HFFc6 (cell line): ENCODE measurements at regions not wholly inside any gene's neighbourhood (a gene's known extent, or its start where the extent isn't known, plus 50 kb on each side); places are given as distances from the start of the nearest gene placed in this dataset.

Experiments
- DNase-seq: peaks from one replicate; pipeline ENCODE4 v3.0.0-alpha.2; 2018
- H3K27ac Mint-ChIP-seq: 2 replicates; pipeline ENCODE4 v1.8.0; 2020; ENCODE audit warnings: mild to moderate bottlenecking, mixed read lengths
- H3K27me3 Mint-ChIP-seq: 2 replicates; pipeline ENCODE4 v1.8.0; 2021; ENCODE audit warnings: mild to moderate bottlenecking, moderate library complexity, mixed read lengths; ENCODE audit not compliant: insufficient read depth
- H3K36me3 Mint-ChIP-seq: 2 replicates; pipeline ENCODE4 v1.8.0; 2021; ENCODE audit warnings: low read depth, mixed read lengths
- H3K4me1 Mint-ChIP-seq: 2 replicates; pipeline ENCODE4 v1.8.0; 2020; ENCODE audit warnings: low read depth, mixed read lengths
- H3K4me3 Mint-ChIP-seq: 2 replicates; pipeline ENCODE4 v1.8.0; 2020; ENCODE audit warnings: mild to moderate bottlenecking, moderate library complexity, mixed read lengths
- H3K9me3 Mint-ChIP-seq: 2 replicates; pipeline ENCODE4 v1.8.0; 2020; ENCODE audit warnings: mild to moderate bottlenecking, mixed read lengths
- TF ChIP-seq, protein P1 (sequence below): fragments of 200-600 bp; sonication (generic); IDR thresholded peaks from 2 replicates; pipeline ENCODE4 v1.5.0; 2021; ENCODE audit warnings: antibody characterized with exemption, mild to moderate bottlenecking

DNA sequence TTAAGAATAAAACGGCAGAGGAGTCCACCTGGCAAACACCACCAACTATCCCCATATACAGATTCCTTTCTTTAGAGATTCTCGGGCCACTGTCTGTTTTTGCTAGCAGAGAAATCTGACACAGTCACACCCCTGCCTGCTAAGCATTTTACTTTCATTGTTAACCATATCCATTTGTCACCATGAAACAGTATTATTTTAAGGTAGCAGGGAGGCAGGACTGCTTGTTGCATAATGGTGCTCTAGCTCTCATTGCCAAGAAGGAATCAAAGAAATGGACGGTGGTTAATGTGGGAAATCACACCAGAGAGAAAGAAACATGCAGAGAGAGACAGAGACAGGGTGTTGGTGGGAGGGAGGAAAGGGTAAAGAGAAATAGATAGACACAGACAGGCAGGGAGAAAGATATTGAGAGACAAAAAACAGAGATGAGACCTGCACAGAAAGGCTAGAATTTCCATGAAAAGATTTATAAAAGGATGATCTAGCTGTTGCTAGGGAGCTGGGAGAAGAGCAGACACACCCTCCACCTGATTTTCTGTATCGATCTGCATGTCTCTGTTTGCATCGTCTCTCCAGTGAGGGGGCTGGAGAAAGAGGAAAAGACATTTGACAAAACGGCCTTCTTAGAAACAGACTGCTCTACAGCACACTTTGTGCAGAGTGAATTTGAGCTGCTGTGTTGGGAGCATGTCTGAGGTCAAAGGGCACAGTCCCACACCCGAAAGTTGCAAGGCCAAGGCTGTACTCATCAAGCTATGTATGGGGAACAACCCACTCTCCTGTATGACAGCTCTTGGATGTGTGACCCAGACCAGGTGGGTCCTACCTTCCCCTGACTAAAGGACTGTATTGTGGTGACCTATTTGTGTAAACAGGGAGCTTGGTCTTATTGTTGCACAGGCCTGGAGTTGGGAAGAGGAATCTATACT, 303.1 kb downstream of the FZD1 start:
- TF ChIP-seq, protein P1, sequence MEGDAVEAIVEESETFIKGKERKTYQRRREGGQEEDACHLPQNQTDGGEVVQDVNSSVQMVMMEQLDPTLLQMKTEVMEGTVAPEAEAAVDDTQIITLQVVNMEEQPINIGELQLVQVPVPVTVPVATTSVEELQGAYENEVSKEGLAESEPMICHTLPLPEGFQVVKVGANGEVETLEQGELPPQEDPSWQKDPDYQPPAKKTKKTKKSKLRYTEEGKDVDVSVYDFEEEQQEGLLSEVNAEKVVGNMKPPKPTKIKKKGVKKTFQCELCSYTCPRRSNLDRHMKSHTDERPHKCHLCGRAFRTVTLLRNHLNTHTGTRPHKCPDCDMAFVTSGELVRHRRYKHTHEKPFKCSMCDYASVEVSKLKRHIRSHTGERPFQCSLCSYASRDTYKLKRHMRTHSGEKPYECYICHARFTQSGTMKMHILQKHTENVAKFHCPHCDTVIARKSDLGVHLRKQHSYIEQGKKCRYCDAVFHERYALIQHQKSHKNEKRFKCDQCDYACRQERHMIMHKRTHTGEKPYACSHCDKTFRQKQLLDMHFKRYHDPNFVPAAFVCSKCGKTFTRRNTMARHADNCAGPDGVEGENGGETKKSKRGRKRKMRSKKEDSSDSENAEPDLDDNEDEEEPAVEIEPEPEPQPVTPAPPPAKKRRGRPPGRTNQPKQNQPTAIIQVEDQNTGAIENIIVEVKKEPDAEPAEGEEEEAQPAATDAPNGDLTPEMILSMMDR = no peak
- no peaks in the 10 kb centered on the region for H3K36me3 Mint-ChIP-seq
- no peaks in the 10 kb centered on the region for H3K9me3 Mint-ChIP-seq
- peaks cover 24% of the 10 kb centered on the region for H3K4me1 Mint-ChIP-seq
- H3K27ac Mint-ChIP-seq = no peak overlapping the region
- peaks cover 16% of the 10 kb centered on the region for H3K27me3 Mint-ChIP-seq
- no peak for DNase-seq
- no peak overlapping the region for H3K4me3 Mint-ChIP-seq

DNA sequence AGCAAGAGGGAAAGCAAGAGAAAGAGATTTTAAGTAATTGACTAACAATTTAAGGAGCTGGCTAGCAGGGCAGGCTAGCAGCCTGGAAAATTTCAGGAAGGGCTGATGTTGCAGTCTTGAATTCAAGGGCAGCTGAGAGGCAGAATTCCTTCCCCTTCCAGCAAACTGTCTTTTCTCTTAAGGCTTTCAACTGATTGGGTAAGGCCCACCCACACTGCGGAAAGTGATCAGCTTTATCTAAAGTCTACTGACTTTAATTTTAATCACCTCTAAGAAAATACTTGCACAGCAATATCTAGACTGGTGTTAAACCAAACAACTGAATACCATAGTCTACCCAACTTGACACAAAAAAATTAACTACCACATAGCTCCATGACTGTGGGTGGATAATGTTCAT, 303.9 kb downstream of the FZD1 start:
- DNase-seq = no peak
- no peak overlapping the region for H3K4me3 Mint-ChIP-seq
- peaks cover 24% of the 10 kb centered on the region for H3K4me1 Mint-ChIP-seq
- H3K27me3 Mint-ChIP-seq = peaks cover 16% of the 10 kb centered on the region
- H3K27ac Mint-ChIP-seq = no peak overlapping the region
- H3K9me3 Mint-ChIP-seq = no peaks in the 10 kb centered on the region
- no peaks in the 10 kb centered on the region for H3K36me3 Mint-ChIP-seq
- TF ChIP-seq, protein P1 = no peak

DNA sequence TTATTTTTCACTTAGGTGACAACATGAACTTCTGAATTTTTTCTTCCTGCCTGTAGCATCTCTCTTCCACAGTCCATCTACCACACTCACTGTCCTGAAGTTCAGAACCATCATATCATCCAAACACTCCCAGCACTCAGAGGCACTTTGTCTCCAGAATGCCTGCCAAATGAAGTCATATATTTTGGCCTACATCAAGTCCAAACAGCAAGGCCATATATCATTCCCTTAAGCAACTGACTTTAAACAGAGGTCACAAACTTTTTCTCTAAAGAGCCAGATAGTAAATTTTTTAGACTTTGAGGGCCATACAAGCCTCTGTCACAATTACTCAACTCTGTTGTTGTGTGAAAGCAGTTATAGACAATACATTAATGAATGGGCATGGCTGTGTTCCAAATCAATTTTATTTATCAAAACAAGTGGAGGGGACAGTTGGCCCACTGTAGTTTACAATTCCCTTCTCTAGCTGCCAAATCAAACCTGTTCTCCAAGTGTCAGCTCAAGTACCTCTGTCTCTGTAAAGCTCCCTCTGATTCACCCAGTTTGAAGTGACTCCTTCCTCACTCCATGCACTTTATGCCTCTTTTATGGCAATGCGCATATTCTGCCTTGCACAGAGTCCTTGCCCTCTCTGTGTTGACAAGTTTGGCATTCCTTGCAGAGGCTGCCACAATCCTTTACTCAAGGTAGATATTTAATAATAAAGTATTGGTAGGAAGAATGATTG, 305.7 kb downstream of the FZD1 start:
- Mint-ChIP-seq H3K9me3 (no peaks in the 10 kb centered on the region), H3K4me1 (peaks cover 24% of the 10 kb centered on the region), H3K27ac (no peak overlapping the region), H3K27me3 (peaks cover 16% of the 10 kb centered on the region), H3K4me3 (no peak overlapping the region), H3K36me3 (no peaks in the 10 kb centered on the region)
- DNase-seq = no peak
- TF ChIP-seq, protein P1 = no peak

DNA sequence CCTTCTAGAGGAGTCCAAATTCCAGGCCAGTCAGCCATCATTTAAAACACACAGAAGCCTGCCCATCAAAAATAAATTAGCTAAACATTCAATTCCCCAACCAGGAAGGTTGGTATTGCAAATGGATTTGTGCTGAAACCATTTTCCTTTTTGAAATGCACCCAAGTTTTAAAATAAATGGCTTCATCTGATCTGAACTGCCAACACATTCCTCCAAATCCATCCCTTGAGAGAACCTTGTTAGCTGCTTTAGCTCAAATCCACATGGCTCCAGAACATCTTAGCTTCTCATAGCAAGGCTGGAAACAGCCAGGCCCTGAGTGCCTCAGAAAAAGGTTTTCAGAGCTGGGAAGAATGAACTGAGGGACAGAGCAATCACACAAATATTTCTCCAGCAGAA, 306.3 kb downstream of the FZD1 start:
- TF ChIP-seq, protein P1 = no peak
- Mint-ChIP-seq H3K36me3 (no peaks in the 10 kb centered on the region), H3K4me3 (no peak overlapping the region), H3K27me3 (peaks cover 14% of the 10 kb centered on the region), H3K9me3 (no peaks in the 10 kb centered on the region), H3K27ac (no peak overlapping the region), H3K4me1 (peaks cover 23% of the 10 kb centered on the region)
- no peak for DNase-seq

DNA sequence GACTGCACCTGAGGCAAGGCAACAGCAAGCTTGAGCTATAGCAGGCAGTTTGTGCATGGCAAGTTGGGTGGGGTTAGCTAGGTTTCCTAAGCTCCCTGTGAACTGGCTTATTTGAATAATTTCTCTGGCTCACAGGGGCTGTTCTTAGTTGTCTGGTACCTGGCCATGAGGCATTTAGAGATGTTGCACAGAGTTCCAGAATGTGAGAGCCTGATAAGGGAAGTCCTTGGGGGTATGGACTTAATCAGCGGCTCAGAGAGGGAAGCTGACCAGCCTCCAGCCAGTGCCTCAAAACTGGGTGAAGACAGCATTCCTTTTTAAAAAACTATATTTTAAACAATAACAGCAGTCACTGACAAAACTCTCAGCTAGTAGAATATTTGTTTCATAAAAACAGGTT, 307.4 kb downstream of the FZD1 start:
- DNase-seq = no peak
- H3K36me3 Mint-ChIP-seq = no peaks in the 10 kb centered on the region
- H3K27ac Mint-ChIP-seq = no peak overlapping the region
- H3K4me1 Mint-ChIP-seq = peaks cover 13% of the 10 kb centered on the region; the same call in 1 of the 2 replicates
- H3K27me3 Mint-ChIP-seq = peaks cover 11% of the 10 kb centered on the region
- H3K4me3 Mint-ChIP-seq = no peak overlapping the region
- peaks cover 5% of the 10 kb centered on the region; the same call in 1 of the 2 replicates for H3K9me3 Mint-ChIP-seq
- TF ChIP-seq, protein P1 = no peak
